HL-60 (cell line): ENCODE measurements at regions not wholly inside any gene's neighbourhood (a gene's known extent, or its start where the extent isn't known, plus 50 kb on each side); places are given as distances from the start of the nearest gene placed in this dataset.

Experiments used
- DNase-seq, 2 experiments: peaks; one replicate each; pipeline ENCODE4 v3.0.0-alpha.2; 2010 to 2020; ENCODE audit warnings: low read depth in 1 of 2, low spot score in 1 of 2
- H3K27ac ChIP-seq: fragments of 250-450 bp; sonication (Bioruptor Pico); replicated peaks from 2 replicates; pipeline ENCODE4 v1.5.1; 2020; ENCODE audit warnings: mild to moderate bottlenecking, moderate library complexity
- H3K27me3 ChIP-seq: fragments of 250-450 bp; sonication (Bioruptor Pico); 2 replicates; pipeline ENCODE4 v1.5.1; 2021; ENCODE audit warnings: mild to moderate bottlenecking, moderate library complexity; ENCODE audit not compliant: insufficient read depth, poor library complexity, severe bottlenecking
- H3K4me3 ChIP-seq: replicated peaks from 2 replicates; pipeline ENCODE4 v1.5.1; 2011; ENCODE audit warnings: mild to moderate bottlenecking, control low read depth, low read length; ENCODE audit not compliant: insufficient read depth
- GABPA ChIP-seq: IDR thresholded peaks from 2 replicates; pipeline ENCODE4 v1.6.1; 2012; ENCODE audit warnings: low read depth
- POLR2AphosphoS5 ChIP-seq: IDR thresholded peaks from 2 replicates; pipeline ENCODE4 v1.6.1; 2012; ENCODE audit warnings: low read depth
- REST ChIP-seq: IDR thresholded peaks from 2 replicates; pipeline ENCODE4 v1.6.1; 2012; ENCODE audit warnings: low read depth; ENCODE audit not compliant: insufficient replicate concordance
- SPI1 ChIP-seq: IDR thresholded peaks from 2 replicates; pipeline ENCODE4 v1.6.1; 2012; ENCODE audit warnings: low read depth, mild to moderate bottlenecking, borderline replicate concordance
- TF ChIP-seq, protein P1 (sequence below): IDR thresholded peaks from one replicate; pipeline ENCODE4 v1.5.1; 2011; ENCODE audit warnings: low read length, control low read depth, inconsistent platforms; ENCODE audit not compliant: insufficient read depth

GRCh38 chr2:67724261-67724660 is 327.1 kb downstream of the ETAA1 start:
- TF ChIP-seq REST, result no peak
- no peaks in the 10 kb centered on the region for H3K27me3 ChIP-seq
- no peak overlapping the region for H3K4me3 ChIP-seq
- no peak overlapping the region for H3K27ac ChIP-seq
- DNase-seq, result no peak

DNA sequence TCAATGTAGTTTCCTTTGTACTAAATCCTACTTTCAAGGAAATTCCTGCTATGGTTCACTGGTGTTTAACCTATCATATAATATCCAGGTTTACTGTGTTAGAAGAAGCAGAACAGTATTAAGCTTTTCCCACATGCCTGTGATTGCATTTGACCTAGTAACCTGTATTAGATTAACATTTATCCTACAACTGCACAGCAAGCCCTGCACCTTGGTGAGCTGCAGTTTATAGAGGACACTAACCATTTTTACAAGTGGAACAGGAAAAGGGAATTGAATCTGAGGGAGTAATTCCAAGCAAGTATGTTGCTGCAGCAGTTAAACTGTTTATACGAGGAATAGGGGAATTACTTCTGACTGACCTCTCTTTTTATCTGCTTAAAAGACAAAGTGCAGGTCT is 328.6 kb downstream of the ETAA1 start:
- TF ChIP-seq, protein P1, sequence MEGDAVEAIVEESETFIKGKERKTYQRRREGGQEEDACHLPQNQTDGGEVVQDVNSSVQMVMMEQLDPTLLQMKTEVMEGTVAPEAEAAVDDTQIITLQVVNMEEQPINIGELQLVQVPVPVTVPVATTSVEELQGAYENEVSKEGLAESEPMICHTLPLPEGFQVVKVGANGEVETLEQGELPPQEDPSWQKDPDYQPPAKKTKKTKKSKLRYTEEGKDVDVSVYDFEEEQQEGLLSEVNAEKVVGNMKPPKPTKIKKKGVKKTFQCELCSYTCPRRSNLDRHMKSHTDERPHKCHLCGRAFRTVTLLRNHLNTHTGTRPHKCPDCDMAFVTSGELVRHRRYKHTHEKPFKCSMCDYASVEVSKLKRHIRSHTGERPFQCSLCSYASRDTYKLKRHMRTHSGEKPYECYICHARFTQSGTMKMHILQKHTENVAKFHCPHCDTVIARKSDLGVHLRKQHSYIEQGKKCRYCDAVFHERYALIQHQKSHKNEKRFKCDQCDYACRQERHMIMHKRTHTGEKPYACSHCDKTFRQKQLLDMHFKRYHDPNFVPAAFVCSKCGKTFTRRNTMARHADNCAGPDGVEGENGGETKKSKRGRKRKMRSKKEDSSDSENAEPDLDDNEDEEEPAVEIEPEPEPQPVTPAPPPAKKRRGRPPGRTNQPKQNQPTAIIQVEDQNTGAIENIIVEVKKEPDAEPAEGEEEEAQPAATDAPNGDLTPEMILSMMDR, result no peak
- TF ChIP-seq REST (no peak), POLR2AphosphoS5 (no peak), SPI1 (no peak), GABPA (no peak)
- no peak overlapping the region for H3K27ac ChIP-seq
- no peak for DNase-seq
- no peaks in the 10 kb centered on the region for H3K27me3 ChIP-seq
- no peak overlapping the region for H3K4me3 ChIP-seq

- Histone ChIP-seq H3K27me3 (no peaks in the 10 kb centered on the region), H3K4me3 (no peak overlapping the region), H3K27ac (no peak overlapping the region)
- TF ChIP-seq, protein P1, result no peak
- no peak for TF ChIP-seq REST
- TF ChIP-seq SPI1, result no peak
- no peak for TF ChIP-seq POLR2AphosphoS5
- TF ChIP-seq GABPA, result no peak
- no peak for DNase-seq
Observed at GRCh38 chr2:67726416-67726815, 329.3 kb downstream of the ETAA1 start.

GRCh38 chr2:67727131-67727530 is 330.0 kb downstream of the ETAA1 start:
- H3K4me3 ChIP-seq, result no peak overlapping the region
- no peak for TF ChIP-seq REST
- no peak for TF ChIP-seq GABPA
- TF ChIP-seq, protein P1, result no peak
- H3K27ac ChIP-seq, result no peak overlapping the region
- H3K27me3 ChIP-seq, result no peaks in the 10 kb centered on the region
- no peak for DNase-seq
